ENCODE measurements at regions not wholly inside any gene's neighbourhood (a gene's known extent, or its start where the extent isn't known, plus 50 kb on each side); places are given as distances from the start of the nearest gene placed in this dataset.

- H3K36me3 ChIP-seq = no peaks in the 10 kb centered on the region
Observed at GRCh38 chr4:108352664-108353308, 184.1 kb upstream of the LEF1 start.

GRCh38 chr4:108351791-108352190, 183.1 kb upstream of the LEF1 start:
- intact Hi-C loops (cut with DNase I; ENCODE audit: low total_unique reads) = no loop called here
- Histone ChIP-seq H3K4me3 (no peak overlapping the region), H3K9me3 (no peaks in the 10 kb centered on the region), H3K4me1 (peaks cover 0 to 4% (median 0%) of the 10 kb centered on the region in 6 donors), H3K27ac (no peak overlapping the region), H3K27me3 (replicated peaks in 1 of 7) (no peaks in the 10 kb centered on the region), H3K36me3 (no peaks in the 10 kb centered on the region)
- DNase-seq = no peak
- TF ChIP-seq CTCF (IDR thresholded peaks at IDR 0.05 in 8 of 11, conservative IDR thresholded peaks at IDR 0.05 in 3 of 11) = no peak
- no peak for TF ChIP-seq POLR2AphosphoS5 (IDR thresholded peaks at IDR 0.05)
- TF ChIP-seq POLR2A (IDR thresholded peaks at IDR 0.05) = no peak
- WGBS, 5 donors = 45 to 84% (median 67%) methylated on average over 1 of the region's 1 CpG

More at GRCh38 chr4:108352664-108353308, 184.1 kb upstream of the LEF1 start:
- no peaks in the 10 kb centered on the region for H3K27me3 ChIP-seq (replicated peaks in 1 of 7)
- H3K4me3 ChIP-seq = no peak overlapping the region
- WGBS, 5 donors = 73 to 82% (median 76%) methylated on average over 6 of the region's 6 CpGs
- no peak overlapping the region for H3K27ac ChIP-seq
- TF ChIP-seq POLR2A (IDR thresholded peaks at IDR 0.05) (no peak), POLR2AphosphoS5 (IDR thresholded peaks at IDR 0.05) (no peak), CTCF (IDR thresholded peaks at IDR 0.05 in 8 of 11, conservative IDR thresholded peaks at IDR 0.05 in 3 of 11) (no peak)
- DNase-seq = no peak
- intact Hi-C loops (cut with DNase I; ENCODE audit: low total_unique reads) = no loop called here
- H3K4me1 ChIP-seq = peaks cover 0 to 4% (median 0%) of the 10 kb centered on the region in 6 donors
- no peaks in the 10 kb centered on the region for H3K9me3 ChIP-seq

GRCh38 chr4:108350332-108350731, 181.6 kb upstream of the LEF1 start:
- no peak for DNase-seq
- Histone ChIP-seq H3K27ac (no peak overlapping the region), H3K4me1 (no peaks in the 10 kb centered on the region), H3K27me3 (replicated peaks in 1 of 7) (no peaks in the 10 kb centered on the region), H3K36me3 (no peaks in the 10 kb centered on the region), H3K9me3 (no peaks in the 10 kb centered on the region), H3K4me3 (no peak overlapping the region)
- intact Hi-C loops (cut with DNase I; ENCODE audit: low total_unique reads) = no loop called here
- 80 to 89% (median 88%) methylated on average over 11 to 14 of the region's 14 CpGs for WGBS, 5 donors
- TF ChIP-seq POLR2AphosphoS5 (IDR thresholded peaks at IDR 0.05) (no peak), CTCF (IDR thresholded peaks at IDR 0.05 in 8 of 11, conservative IDR thresholded peaks at IDR 0.05 in 3 of 11) (no peak), POLR2A (IDR thresholded peaks at IDR 0.05) (no peak)

- Histone ChIP-seq H3K36me3 (no peaks in the 10 kb centered on the region), H3K27ac (no peak overlapping the region), H3K4me1 (no peaks in the 10 kb centered on the region), H3K27me3 (replicated peaks in 1 of 7) (no peaks in the 10 kb centered on the region), H3K4me3 (no peak overlapping the region), H3K9me3 (no peaks in the 10 kb centered on the region)
- WGBS, 5 donors = 87 to 100% (median 96%) methylated on average over 1 of the region's 1 CpG
- intact Hi-C loops (cut with DNase I; ENCODE audit: low total_unique reads) = no loop called here
- no peak for DNase-seq
- no peak for TF ChIP-seq POLR2AphosphoS5 (IDR thresholded peaks at IDR 0.05)
- TF ChIP-seq CTCF (IDR thresholded peaks at IDR 0.05 in 8 of 11, conservative IDR thresholded peaks at IDR 0.05 in 3 of 11) = no peak
- TF ChIP-seq POLR2A (IDR thresholded peaks at IDR 0.05) = no peak
Observed at GRCh38 chr4:108346818-108347210, 178.1 kb upstream of the LEF1 start.
